Central memory CD4-positive, alpha-beta T cell (primary cell): ENCODE measurements at regions not wholly inside any gene's neighbourhood (a gene's known extent, or its start where the extent isn't known, plus 50 kb on each side); places are given as distances from the start of the nearest gene placed in this dataset.
A peak's percentile ranks its signal among the peaks of the same experiment; 100 is the strongest.
"Not testable (repeated sequence)": the region's sequence is repeated elsewhere in the genome, so short reads cannot be mapped to it uniquely, and the experiment has no call there.

Experiments
- DNase-seq: peaks from one replicate; pipeline ENCODE4 v3.0.0; 2022

DNA sequence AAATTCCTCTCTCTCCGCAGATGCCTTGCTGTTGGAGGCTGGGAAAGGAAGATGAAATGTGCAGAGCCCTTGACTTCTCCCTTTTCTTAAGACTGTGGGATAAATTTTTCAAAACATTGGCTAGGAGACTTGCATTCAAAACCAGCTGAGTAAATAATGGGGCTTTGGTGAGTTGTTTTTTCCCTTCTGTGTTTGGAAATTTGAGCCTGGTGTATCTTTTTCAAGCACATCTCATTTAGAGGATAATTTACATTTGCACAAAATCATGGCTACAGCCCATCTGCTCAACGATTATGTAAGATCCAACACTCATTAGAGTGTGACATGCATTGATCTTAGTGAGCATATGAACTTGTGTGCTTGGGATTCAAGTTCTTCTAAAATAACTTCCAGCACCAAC, 112.1 kb upstream of the ATP8B1 start:
- no peak for DNase-seq

DNA sequence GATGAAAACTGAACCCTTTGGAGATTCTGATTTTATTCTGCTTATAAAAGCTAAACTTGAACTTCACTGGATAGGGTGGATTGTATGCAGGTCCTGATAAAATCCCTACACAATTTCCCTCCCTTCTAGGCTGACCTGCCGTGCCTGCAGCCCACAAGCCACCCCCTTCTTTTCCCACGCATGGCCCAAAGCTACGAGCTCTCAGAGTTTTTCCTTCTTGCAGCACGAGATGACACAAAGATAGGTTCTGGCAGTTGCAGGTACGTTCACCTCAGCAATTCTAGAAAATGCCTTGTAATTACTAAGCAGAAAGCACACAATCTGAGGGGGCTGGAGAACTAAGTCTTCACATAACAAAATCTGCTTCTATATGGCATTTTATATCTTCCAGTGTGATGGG, 110.6 kb upstream of the ATP8B1 start:
- no peak for DNase-seq

DNA sequence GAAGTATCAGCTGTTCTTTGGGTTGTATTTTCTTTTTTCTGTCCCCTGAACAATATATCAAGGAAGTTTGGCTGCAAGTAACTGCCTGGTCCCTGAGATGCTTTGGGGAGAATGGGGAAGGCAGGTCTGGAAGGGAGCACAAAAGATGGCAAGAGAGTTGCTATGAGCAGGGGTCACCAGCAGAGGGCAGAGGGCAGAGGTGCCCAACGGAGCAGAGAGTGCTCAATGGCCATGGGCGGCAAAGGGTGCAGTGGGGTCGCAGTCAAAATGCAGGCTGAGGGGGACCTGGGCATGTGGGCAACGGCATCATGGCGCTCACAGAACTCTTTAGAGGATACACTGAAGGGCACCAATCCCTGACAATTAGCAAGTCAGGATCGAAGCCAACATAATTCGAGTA, 107.7 kb upstream of the ATP8B1 start:
- no peak for DNase-seq

DNA sequence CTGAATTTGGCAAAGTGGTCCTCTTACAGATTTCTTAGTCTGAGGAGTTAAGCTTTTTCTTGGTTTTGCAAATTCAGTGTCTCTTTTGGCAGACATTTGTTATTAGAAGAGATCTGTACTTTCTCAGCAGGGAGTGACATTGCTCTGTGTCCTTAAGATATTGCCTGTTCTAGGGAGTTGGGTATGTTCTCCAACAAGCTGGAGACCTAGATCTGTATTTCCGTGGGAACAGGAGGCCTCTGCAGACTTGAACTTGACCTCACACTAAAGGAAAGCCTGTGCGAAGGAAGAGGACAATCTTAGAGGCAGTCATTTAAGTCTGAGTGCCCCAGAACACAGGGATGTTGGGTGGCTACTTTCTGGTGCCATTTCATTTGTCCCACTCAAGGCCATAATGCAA, 107.0 kb upstream of the ATP8B1 start:
- no peak for DNase-seq

DNA sequence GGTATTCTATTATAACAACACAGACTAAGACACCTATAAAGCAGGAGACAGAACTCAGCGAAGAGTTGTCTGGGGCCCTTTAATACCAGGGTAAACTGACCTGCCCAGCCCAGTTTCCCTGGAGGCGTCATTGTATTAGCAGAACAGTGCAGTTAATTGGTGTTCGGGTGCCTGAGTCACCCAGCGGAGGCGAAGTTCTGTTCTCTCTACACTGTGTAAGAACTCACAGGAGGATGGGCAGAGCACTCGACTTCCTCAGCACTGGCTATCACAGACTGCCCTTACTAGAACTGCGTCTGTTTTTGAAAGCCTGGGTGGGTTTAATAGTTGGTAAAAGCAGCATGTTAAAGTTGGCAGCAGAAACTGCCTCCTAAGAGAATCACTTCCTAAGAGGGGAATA, 106.5 kb upstream of the ATP8B1 start:
- DNase-seq, result no peak

DNA sequence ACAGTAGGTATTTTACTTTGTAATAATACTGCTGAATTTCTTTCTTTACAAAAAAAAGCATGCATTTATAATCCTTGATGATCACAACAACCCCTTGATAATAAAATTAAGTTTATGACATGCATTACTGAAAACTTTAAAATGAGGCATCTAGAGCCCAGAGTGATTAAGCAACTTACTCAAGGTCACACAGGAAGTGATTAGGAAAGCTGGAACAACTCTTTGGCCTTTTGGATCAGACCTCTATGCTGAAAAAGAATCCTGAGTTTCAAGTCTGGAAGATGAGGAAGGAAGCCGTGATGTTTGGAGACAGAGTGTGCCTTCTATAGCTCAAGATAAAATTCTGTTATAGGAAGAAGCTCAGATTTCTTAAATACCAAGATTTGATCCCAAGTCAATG, 105.0 kb upstream of the ATP8B1 start:
- no peak for DNase-seq

DNA sequence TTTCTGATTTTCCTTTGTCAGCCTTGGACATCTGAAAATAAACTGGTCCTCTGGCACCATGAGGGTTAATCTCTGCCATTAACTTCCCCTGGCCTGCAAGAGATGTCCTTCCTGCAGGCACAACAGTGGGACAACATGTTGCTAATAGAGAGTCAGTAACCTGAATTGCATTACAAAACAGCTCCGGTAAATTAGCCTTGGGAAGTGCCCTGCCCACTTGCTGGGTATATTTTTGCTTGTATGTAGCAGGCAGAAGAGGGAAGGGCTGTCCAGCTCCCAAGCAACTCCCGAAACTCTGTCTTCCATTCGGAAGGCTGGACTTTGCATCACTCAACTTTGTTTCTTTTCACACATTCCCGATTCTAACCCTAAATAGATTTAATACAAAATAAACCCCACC, 104.4 kb upstream of the ATP8B1 start:
- no peak for DNase-seq

DNA sequence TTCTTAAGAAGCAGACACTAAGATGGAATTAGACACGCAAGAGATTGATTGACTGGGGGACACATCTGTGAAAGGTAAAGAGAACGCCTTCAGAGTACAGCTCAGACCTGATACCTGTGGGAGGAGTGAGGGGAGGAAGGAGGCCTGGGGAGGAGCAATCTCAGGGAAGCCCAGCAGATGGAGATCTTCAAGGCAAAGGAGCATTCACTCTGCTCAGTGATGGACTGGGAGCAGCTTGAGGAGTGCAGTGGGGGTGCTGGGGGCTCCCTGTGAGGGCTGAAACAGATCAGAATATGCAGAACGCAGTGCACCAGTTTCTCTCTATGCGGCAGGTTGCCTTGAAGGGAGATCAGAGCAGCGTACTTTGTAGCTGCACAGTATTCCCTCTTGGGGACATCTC, 103.7 kb upstream of the ATP8B1 start:
- DNase-seq, result no peak

DNA sequence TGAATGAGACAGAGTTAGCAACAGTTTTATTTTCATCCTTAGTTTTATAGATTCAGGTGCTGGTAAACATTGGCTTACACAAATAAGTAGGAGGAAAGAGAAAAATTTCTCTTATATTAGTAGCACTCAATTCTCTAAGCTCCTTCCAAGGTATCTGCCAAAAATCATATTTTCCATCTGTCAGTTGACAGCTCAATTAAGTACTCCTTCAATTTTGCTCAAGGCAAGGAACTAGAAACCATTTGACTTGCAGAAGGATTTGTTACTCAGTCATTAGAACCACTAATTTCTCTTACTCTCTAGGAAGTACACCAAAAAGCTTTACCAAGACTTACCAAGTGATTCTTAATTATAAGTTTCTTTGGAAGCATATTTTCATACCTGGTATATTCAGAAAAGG, 101.4 kb upstream of the ATP8B1 start:
- no peak for DNase-seq

DNA sequence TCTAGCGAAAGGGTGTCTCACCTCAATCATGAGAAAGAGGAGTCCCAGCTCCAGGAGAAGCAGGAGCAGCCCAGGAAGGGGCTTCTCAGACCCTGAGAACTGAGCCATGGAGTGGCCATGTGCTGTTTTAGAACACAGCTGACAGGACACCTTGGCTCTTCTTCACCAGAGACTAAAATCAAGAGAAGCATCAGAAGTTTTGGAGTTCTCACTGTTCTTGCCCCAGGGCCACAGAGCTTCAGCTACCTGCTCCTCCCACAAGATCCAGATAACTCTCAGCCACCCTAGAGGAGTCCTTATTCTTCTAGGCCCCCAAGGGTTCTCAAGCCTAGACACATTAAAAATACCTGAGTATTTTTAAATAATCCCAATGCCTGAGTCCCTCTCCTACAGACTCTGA, 99.6 kb upstream of the ATP8B1 start:
- DNase-seq, result no peak

DNA sequence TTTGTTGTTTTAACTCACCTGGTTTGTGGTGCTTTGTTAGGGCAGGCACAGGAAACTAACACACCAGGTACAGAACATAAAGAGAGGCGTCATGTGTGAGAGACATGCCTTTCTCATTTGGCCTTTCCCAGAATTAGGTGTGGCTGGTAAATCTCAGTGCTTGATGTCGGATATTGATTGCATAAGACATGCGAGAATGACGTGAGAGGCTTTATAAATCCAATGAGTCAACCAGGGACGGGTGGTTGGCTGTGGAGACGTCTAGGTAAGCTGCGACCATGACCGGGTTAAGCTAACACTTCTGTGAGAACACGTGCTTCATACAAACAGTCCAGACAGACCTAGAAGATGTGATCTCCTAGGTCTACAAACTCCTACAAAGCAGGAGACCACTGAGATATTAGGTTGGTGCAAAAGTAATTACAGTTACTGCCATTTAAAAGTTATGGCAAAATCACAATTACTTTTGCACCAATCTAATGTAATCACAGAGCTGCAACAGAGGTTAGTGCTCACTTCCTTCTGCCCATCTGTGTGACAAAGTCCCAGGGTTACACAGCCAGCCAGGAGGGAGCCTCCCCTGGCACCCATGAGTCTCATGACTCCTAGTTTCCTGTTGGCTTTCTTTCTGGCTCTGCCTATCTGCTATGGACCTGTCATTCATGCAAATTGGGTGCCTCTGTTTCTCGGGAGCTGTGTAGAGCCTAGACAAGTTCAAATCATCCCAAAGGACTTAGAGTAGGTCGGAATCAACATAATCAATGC, 98.9 kb upstream of the ATP8B1 start:
- DNase-seq, result no peak

DNA sequence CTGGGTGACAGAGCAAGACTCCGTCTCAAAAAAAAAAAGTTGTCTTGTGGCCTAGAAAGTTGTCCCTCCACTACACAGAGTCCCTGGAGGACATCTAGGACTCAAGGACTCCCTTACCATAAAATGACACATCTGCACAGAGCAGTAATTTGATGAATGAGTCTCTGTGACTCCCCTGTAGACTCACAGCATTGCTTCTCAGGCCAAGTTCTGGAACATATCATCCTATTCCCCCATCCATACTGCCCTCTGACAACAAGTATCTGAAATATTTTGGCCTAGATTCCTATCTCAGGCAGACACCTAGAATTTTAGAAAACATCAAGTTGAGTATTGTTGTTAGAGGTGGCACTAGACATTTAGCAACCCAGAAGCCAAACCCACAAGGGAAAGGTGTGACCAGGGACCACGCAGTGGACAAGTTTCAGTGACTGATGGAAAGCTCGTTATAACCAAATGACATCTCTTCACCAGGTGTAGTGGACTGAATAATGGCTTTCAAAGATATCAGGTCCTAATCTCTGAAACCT, 97.9 kb upstream of the ATP8B1 start:
- no peak for DNase-seq

DNA sequence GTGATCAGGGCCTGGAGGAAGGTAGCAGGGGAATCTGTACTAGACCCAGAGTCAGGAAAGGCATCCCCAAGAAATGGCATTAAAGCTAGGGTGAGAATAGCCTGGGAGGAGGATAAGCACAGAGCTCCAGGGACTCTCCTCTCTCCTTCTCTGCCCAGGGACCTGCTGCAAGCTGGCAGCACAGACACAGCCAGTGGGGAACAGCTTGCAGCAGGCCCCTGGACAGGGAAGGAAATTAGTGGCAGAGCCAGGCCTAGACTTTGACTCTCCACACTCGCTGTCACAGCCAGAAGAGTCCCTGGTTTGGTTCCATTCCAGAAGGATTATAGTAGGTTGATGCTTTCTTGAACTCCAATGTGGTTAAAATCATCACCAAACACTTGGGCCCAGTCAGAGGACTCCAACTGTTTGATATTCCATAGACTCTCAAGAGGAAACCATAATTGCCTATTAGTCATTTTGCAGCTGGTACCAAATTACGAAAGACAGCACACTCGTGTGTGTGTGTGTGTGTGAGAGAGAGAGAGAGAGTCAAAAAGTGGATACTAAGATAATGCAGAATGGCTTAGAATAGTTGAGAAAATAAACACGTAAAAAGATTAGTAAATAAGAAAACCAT, 95.5 kb upstream of the ATP8B1 start:
- DNase-seq, result no peak

DNA sequence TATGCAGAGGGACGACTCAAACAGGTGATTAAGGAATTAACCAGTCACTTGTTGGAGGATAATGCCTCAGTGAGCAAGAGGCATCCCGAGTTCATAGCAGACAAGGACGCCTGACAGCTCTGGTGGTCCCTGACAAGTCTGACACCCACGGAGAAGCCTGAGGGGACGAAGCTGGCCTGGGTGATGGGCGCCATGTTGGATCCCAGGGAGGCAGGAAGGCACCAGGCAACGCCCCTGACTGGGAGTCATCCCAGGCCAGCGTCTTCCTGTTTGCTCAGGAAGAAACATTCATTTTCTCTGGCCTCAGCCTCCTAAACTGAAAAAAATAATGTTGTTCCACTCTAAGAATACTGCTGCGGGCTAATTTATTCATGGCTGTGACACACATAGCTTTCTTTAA, 92.1 kb upstream of the ATP8B1 start:
- DNase-seq, result no peak

DNA sequence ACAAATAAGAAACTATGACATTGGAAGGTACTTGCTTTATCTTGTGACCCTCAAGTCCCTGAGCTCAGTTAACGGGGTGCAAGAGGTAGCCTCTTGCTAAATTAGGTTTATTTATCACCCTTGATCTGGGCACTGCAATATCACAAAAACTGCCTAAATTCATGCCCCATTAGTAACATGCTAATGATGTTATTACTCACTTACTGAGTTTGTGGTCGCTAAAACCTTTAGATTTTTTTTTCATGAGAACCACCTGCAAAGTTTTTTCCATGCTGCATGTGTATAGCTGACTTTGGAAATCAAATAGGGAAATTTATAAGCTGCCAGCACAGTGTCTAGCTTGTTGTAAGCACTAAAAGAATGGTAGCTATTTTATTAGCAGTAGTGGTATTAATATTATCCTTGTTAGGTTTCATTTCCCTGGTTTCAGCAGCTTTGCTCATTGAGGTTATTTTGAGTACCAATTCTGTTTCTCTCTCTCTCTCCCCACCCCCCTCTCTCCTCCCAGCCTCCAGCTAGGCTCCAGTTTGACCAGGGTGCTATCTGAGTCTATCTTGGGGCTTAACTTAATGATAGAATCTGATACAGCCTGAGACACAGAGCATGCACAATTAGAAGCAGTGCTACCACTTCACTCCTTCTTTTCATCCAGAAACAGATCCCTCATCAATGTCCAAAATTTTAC, 88.7 kb upstream of the ATP8B1 start:
- DNase-seq, result no peak

DNA sequence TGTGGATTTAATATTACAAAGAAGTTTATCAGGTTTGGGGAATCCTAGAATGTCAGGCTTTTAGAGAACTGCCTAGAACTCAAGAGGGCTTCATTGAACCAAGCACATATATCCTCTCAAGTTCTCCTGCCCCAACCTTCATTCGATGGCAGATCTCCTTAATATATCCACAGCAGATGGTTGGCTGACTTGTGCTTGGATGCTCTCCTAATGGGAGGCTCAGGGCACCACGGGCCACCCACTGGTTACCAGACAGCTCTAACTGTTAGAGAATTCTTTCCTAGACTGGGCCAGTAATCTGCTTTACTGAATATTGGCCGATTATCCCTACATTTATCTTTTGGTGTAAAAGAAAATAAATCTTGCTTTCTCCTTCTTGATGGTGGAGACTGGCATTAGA, 87.2 kb upstream of the ATP8B1 start:
- no peak for DNase-seq

DNA sequence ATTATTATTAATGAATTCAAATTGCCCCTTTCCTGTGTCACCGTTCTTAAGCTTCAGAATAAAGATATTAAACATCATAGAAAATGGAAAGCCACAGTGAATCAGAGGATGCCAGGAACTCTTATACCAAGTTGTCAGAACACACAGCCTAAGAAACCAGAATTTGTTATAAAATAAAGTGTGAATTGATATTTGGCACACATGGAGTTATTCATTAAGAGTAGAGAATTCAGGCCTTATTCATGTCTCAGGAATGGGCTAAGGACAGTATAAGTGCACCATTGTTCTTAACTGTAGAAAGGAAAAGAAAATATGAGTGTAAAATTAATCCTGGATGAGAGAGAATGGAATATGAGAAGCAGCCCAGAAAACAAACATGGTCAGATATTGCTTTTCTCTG, 86.7 kb upstream of the ATP8B1 start:
- DNase-seq, result no peak

DNA sequence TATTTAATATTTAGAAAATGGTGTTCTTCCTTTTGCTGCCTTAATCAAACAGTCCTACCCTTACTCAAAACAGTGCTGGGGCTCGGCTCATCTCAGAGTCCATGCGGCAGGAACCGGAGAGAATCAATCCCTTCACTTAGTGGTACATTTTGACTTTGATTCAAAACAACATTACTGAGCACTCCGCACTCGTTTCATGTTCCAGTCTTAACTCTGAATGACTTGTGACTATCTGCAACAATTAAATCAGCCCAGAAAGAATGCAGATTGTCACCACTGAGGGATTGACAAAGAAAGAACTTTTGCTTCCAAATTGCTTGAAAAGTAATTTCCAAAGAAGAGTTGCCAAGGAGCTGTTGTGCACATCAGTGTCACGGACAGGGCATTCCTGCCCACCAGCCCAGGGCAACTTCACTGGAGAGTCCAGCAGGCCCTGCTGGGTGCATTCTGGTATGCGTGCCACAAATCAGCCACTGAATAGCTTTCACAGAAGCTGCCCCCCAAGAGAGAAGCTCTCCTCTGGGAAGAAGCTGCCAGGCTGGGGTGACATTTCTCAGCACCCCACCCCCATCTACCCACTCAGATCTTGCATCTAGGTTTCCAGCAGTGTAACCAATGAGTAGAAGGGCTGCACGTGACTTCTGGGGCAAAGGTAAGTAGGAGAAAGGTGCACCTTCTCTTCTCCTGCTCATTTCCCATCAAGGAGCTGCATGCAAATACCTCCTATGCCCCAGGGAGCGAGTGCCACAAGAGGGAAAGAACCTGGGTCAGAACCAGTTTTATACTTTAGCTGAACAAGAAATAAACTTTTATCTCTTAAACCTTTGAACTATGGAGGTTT, 84.6 kb upstream of the ATP8B1 start:
- no peak for DNase-seq

DNA sequence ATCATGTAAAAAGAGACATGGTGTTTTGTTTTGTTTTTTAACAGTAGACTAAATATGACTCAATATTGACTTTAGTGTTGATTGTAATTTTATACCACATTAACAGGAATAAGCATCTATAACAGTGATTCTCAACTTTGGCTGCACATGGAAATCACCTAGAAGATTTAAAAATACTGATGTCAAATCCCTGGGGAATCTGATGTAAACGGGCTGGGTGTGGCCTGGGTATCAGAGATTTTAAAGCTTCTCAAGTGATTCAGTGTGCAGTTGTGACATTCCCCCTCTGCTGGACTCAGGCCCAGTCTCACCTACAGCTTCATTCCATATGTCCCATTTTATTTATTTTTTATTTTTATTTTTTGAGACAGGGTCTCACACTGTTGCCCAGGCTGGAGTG, 82.8 kb upstream of the ATP8B1 start:
- DNase-seq, result no peak

DNA sequence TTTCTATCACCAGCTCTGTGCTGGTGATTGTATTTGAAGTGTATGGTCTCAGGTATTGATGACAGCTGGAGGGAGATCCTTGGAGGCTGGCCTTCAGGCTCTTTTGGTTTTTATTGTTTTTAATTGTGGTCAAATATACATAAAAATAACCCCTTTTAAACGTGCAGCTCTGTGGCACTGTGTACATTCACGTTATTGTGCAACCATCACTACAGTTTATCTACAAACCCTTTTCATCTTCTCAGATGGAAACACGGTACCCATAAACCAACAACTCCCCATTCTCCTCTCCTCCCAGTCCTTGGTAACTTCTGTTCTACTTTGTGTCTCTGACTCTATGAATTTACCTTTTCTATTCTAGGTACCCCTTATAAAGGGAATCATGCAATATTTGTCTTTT, 79.3 kb upstream of the ATP8B1 start:
- no peak for DNase-seq

DNA sequence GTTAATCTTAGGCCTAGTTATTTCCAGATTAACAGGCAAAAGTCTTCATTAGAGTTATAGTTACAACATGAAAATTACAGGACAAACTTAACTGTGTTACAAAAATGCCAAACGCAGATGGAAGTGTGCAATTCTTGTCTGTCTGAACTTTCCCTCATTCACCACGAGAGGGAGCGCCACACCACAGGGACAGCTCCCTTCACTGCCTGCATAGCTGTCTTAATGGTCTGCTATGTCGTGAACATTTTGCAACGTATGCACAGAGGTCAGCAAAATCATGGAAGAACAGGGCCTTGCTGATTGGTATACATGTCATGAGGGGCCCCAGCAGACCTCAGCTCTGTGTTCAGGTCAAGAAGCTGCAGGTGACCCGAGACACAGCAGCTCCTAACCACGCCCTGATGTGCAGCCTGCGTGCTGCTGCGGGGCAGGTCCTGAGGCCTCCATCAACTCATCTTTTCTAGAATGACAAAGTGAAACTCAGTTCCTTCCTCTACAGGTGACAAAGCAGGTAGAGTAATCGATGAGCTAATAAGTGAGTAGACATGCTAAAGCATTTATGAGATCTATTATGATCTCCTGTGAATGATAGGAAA, 78.8 kb upstream of the ATP8B1 start:
- peak; percentile 24 for DNase-seq

DNA sequence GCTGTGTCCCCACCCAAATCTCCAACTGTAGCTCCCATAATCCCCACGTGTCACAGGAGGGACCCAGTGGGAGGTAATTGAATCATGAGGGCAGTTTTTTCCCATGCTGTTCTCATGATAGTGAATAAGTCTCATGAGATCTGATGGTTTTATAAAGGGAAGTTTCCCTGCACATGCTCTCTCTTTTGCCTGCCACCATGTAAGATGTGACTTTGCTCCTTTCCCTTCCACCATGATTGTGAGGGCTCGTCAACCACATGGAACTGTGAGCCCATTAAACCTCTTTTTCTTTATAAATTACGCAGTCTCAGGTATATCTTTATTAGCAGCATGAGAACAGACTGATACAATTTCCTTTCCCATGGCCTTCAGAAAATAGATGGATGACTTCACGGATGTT, 76.8 kb upstream of the ATP8B1 start:
- DNase-seq, result not testable (repeated sequence)

DNA sequence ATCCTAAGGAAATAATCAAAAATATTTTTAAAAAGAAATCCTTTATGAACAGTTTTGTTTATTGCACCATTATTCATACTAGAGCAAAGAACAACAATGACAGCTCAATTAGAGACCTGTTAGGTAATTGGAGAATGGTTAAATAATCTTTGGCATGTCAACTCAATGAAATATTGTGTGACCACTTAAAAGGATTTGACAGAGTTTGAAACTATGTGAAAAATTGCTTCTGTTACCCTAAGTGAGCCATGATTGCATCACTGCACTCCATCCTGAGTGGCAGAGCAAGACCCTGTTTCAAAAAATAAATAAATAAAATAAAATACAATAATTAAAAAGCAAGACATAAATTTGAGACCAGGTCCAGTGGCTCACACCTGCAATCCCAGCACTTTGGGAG, 66.1 kb upstream of the ATP8B1 start:
- no peak for DNase-seq
